IPS DF 4.7 (cell line): ENCODE measurements at regions not wholly inside any gene's neighbourhood (a gene's known extent, or its start where the extent isn't known, plus 50 kb on each side); places are given as distances from the start of the nearest gene placed in this dataset.
A peak's percentile ranks its signal among the peaks of the same experiment; 100 is the strongest.

ENCODE experiments used
- DNase-seq: peaks from one replicate; pipeline ENCODE4 v3.0.0-alpha.2; 2013; ENCODE audit warnings: low spot score; ENCODE audit errors: extremely low read depth

GRCh38 chr6:157755746-157756411 lies 67.2 kb upstream of the SNX9 start:
- no peak for DNase-seq

- peak; percentile 76 for DNase-seq
These were observed 66.2 kb upstream of the SNX9 start for GRCh38 chr6:157756708-157757429.

- no peak for DNase-seq
These were observed 65.3 kb upstream of the SNX9 start for GRCh38 chr6:157757430-157758403.

- no peak for DNase-seq
These were observed 64.5 kb upstream of the SNX9 start for GRCh38 chr6:157758516-157759023.

- no peak for DNase-seq
These were observed 64.0 kb upstream of the SNX9 start for GRCh38 chr6:157759028-157759427.

GRCh38 chr6:157760137-157760536 lies 62.9 kb upstream of the SNX9 start:
- DNase-seq: no peak

GRCh38 chr6:157760589-157761330 lies 62.3 kb upstream of the SNX9 start:
- no peak for DNase-seq

GRCh38 chr6:157761331-157761921 lies 61.6 kb upstream of the SNX9 start:
- DNase-seq: no peak

- no peak for DNase-seq
These were observed 61.1 kb upstream of the SNX9 start for GRCh38 chr6:157761926-157762325.

GRCh38 chr6:157762636-157763035 lies 60.4 kb upstream of the SNX9 start:
- DNase-seq: no peak

- DNase-seq: peak; percentile 97
These were observed 59.7 kb upstream of the SNX9 start for GRCh38 chr6:157763129-157763903.

- DNase-seq: no peak
These were observed 59.2 kb upstream of the SNX9 start for GRCh38 chr6:157763904-157764177.

- DNase-seq: no peak
These were observed 58.6 kb upstream of the SNX9 start for GRCh38 chr6:157764178-157765068.

GRCh38 chr6:157766901-157767774 lies 55.9 kb upstream of the SNX9 start:
- no peak for DNase-seq

- no peak for DNase-seq
These were observed 55.3 kb upstream of the SNX9 start for GRCh38 chr6:157767775-157768156.

- DNase-seq: no peak
These were observed 54.7 kb upstream of the SNX9 start for GRCh38 chr6:157768304-157768703.

- no peak for DNase-seq
These were observed 54.0 kb upstream of the SNX9 start for GRCh38 chr6:157768863-157769551.
